ENCODE measurements at regions not wholly inside any gene's neighbourhood (a gene's known extent, or its start where the extent isn't known, plus 50 kb on each side); places are given as distances from the start of the nearest gene placed in this dataset.

DNA sequence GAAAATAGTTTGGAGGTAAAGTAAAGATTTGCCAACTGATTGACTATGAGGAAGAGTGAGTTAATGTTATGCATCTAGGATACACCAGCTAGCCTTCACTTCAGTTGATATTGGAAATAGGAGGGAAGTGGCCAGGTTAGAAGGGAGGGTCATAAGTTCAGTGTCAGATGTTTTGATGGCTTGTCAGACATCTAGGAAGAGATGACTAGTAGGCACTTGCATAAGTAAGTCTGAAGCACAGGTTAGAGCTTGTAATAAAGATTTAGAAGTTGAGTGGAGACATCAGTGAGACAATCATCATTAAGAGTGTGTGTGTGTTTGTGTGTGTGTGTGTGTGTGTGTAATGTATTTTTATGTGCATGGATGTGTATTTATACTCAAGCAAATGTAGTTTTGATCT, 146.1 kb downstream of the OR4C45 start:
- TF ChIP-seq, protein P1, sequence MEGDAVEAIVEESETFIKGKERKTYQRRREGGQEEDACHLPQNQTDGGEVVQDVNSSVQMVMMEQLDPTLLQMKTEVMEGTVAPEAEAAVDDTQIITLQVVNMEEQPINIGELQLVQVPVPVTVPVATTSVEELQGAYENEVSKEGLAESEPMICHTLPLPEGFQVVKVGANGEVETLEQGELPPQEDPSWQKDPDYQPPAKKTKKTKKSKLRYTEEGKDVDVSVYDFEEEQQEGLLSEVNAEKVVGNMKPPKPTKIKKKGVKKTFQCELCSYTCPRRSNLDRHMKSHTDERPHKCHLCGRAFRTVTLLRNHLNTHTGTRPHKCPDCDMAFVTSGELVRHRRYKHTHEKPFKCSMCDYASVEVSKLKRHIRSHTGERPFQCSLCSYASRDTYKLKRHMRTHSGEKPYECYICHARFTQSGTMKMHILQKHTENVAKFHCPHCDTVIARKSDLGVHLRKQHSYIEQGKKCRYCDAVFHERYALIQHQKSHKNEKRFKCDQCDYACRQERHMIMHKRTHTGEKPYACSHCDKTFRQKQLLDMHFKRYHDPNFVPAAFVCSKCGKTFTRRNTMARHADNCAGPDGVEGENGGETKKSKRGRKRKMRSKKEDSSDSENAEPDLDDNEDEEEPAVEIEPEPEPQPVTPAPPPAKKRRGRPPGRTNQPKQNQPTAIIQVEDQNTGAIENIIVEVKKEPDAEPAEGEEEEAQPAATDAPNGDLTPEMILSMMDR (IDR thresholded peaks at IDR 0.05), result no peak
- TF ChIP-seq POLR2A (IDR thresholded peaks at IDR 0.05), result no peak

Data from esophagus squamous epithelium (tissue), 4 donors.